ENCODE measurements at regions not wholly inside any gene's neighbourhood (a gene's known extent, or its start where the extent isn't known, plus 50 kb on each side); places are given as distances from the start of the nearest gene placed in this dataset.

DNA sequence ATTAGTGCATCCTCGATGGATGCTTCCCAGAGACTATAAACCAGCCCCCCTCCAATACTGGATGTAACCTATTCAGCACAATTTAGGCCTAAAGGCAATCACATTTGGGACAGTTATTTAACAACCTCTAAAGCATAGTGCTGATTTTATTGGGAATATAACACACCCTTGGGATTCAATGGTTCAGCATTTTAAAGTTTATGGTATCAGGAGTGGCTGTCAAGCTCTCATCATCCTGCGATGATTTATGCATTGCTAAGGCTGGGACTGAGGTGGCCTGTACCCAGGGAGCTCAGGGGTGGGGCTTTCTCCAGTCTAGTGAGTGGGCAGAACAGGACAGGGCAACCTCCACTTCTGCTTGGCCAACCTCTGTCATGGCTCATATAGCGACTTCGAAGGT is 464.9 kb downstream of the INHBA start:
- no peak for DNase-seq (ENCODE audit: low read depth in 2 of 2)

DNA sequence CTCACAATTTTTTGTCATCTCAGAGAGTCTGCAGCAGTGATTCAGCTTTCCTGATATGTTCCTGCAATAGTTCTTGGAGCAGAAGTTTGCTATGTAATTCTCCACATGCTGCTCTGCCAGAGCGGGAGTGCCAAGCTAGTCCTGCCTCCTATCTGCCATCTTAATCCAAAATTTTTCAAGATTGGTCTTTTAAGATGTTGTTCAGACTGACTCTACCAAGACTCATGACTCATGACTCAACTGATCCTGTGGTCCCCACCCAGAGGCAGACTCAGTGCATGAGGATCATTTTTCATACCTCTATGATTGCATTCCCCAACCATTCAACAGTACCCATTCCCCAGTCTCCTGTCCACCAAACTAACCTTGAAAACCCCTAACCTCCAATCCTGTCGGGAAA is 470.8 kb downstream of the INHBA start:
- no peak for DNase-seq (ENCODE audit: low read depth in 2 of 2)

DNA sequence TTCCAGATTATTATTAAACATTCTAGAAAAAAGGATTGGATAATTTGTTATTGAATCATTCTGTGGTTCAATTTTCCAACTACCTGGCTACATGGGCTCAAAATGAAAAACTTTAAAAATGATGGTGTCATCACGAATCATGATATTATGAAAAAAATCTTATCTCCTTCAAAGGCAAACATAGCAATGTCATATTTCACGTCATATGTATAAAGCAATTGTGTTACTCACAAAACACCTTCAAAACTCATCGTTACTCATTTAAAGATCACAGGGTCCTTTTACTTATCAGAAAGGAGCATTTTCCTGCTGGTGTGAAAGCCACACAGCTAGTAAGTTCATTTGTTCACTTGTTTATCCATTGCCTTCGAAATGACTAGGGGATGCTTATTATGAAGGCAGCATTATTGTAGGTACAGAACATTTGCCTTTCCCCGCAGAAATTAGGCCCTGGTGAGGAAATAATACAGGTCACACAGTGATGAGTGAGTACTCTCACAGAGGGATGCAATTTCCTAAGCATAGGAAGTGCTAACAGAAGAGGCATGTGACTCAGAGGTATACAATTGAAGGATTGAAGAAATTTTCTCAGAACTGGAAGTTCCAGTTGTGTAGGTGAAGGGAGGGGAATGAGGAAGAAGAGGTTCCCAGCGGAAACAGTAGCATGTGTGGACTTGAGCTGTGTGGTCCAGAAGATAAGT is 478.7 kb downstream of the INHBA start:
- DNase-seq (ENCODE audit: low read depth in 2 of 2): no peak

DNA sequence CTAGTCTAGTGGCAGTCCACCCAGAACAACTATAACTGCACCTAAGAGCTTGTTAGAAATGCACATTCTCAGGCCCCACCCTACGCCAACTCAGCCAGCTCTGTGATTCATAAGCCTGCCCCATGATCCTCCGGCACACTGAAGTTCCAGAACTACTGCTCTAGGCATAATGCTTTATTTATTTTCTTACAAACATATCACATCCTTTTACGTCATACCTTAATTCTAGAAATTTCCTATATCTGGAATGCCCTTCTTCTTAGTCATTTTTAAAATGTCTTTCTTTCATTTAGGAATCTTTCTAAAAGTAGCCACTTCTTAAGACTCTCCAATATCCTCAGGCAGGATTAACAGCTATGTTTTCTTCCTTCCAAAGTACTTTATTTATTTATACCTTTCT is 480.1 kb downstream of the INHBA start:
- DNase-seq (ENCODE audit: low read depth in 2 of 2): no peak

- no peak for DNase-seq (ENCODE audit: low read depth in 2 of 2)
Measured at GRCh38 chr7:41220266-41220665, 482.6 kb downstream of the INHBA start.

GRCh38 chr7:41219276-41219675 is 483.6 kb downstream of the INHBA start:
- DNase-seq (ENCODE audit: low read depth in 2 of 2): no peak

GRCh38 chr7:41217306-41217705 is 485.6 kb downstream of the INHBA start:
- DNase-seq (ENCODE audit: low read depth in 2 of 2): no peak

- DNase-seq (ENCODE audit: low read depth in 2 of 2): no peak
Measured at GRCh38 chr7:41207141-41207540, 495.7 kb downstream of the INHBA start.

DNA sequence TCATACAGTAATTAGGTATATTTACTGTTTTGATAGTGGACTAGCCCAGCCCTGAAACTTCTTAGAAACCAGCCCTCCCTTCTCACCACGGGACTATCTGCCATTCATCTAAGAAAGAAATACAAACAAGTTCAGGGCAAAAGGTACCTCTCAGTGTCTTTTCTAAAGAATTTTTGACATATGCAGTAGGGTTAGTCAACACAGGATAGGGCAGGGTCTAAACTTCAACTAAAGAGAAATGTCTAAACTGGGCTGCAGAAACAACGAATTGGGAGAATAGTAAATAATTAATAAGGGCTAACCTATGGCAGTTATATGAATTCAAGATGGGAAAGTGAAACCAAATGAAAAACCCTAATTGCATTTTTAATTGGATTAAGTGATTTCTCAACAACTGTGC is 496.6 kb downstream of the INHBA start:
- DNase-seq (ENCODE audit: low read depth in 2 of 2): no peak

DNA sequence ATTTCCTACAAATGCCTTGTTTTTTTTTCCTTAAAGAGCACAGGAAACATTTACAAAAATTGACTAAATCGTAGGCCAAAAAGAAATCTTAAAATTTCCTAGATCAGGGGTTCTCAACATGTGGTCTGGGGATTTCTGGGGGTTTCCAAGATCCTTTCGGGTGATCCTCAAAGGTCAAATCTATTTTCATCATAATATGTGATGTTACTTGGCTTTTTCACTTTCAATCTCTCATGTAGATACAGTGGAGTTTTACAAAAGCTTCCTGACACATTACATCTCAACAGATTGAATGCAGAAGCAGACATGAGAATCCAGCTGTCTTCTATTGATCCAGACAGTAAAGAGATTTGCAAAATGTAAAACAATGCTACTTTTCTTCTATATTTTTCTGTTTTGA is 497.3 kb downstream of the INHBA start:
- DNase-seq (ENCODE audit: low read depth in 2 of 2): no peak

DNA sequence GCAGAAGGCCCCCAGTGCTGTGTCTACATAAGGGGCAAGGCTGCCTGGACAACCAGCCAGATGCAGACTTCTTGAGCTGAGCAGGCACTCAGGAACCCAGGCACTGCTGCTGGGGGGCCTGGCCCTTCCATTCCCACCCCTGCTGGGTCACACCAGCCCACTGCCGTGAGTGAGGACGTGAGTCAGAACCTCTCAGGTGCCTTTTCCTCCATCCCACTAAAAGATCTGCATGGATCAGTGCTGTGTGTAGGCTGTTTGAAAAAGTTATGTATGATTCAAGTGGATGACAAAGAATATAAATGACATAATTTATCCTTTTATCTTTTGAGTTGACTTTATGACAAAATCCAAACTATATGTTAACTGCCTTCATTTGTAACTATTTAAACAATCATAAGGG is 499.3 kb downstream of the INHBA start:
- DNase-seq (ENCODE audit: low read depth in 2 of 2): no peak

DNA sequence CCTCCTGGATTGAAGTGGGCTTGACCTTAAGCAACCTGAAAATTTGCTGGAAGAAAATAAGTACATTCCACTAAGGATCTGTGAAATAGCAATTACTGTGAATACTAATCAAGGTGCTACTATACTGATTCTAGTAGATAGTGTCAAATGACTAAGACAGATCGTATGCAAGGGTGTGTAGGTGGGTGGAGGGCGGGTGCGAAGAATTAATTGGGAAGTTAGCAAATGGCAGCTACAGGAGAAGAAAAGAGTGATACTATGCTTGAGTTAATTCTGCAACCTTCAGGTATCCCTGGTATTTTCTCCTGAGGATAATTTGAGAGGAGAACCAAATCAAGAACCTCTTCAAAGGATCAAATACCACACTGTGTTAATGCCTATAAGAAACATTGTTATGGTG is 501.9 kb downstream of the INHBA start:
- no peak for DNase-seq (ENCODE audit: low read depth in 2 of 2)

DNA sequence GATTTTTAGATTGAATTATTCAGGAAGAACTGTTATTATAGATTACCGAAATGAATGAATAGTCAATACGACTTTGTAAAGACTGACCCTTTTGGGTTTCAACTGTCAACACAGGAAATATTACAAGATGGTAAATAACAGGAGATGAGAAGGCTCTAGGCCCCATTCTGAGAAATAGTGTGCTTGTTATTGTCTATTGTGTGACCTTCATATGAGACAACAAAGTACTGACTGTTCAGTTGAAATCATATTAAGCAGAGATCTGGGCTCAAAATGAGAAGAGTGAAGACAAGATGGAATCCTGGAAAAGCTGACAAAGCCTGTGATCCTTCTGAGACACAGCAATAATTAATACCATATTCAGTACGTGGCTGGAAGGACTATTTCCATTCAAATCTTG is 503.8 kb downstream of the INHBA start:
- no peak for DNase-seq (ENCODE audit: low read depth in 2 of 2)

DNA sequence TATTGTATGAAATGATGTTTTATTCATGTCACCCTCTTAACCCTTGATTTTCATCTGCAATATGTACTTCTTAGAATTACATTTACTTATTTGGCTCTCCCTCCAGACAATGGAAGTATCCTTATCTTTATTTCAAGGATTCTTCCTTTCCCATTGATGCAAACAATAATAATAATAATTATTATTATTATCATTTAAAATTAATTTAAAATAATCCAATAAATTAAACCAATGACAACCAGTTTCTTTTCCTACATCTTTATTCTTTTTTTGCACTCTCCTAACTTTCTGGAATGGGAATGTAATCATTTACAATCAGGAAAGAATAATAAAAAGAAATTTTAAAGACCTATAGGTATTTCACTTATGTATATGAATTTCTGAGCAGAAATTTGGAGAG is 504.4 kb downstream of the INHBA start:
- DNase-seq (ENCODE audit: low read depth in 2 of 2): no peak

DNA sequence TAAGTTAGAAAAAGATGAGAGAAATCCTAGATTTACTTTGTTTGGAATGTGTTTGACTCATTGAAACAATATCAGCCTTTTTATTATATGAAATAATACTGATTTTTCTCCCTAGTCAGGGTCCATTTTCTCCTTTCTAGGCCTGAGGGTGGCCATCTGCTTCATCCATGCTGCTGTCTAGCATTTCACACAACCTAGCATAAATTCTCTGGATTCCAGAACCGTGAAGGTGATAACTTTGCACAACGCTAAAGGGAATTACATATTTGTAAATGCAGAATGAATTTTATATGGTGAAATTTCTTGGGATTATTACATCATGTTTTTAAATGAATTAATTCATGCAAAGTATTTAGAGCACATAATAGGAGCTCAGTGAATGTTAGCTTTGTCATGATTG is 505.1 kb downstream of the INHBA start:
- DNase-seq (ENCODE audit: low read depth in 2 of 2): no peak

DNA sequence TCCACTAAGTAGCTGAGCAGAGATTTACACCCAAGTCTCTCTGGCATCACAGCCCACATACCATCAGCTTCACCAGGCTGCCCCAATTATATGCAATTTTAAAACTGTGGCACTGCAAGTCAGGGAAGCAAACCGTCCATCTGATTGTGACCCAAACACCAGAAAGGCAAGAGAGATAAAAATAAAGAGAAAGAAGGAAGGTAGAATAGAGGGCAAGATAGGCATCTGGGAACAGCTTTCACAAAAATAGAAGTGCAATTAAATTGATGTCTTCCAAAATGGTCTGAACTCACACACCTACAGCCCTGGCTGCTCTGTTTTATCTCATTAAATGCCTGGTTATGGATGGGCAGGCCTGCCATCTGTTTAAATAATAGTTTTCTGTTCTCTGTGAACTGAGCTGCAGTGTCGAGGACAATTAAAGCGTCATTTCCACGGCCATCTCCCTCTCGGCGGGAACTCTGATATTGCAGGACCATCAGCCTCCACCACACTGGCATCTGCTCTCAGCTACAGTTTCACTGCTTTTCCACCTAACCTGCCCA is 509.1 kb downstream of the INHBA start:
- no peak for DNase-seq (ENCODE audit: low read depth in 2 of 2)

- DNase-seq (ENCODE audit: low read depth in 2 of 2): no peak
Measured at GRCh38 chr7:41190581-41190980, 512.3 kb downstream of the INHBA start.

DNA sequence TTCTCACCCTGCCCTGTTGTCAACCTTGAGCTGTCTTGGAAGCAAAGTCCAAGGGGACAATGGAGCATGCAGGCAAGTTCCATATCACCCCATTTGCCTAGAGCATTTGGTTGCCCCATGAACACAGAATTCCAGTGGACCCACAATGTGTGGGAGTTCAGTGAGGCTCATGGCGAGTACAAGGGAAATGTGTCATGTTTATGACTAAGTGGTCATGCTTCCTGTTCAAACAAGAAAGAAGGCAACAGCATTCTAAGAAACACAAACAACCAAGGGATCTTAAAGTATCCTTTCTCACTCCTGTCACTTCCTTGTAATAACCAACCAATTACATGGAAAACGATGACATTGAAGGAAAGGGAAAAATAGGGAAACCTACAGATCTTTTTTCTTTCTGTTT is 513.0 kb downstream of the INHBA start:
- DNase-seq (ENCODE audit: low read depth in 2 of 2): no peak

GRCh38 chr7:41188163-41189130 is 514.4 kb downstream of the INHBA start:
- DNase-seq (ENCODE audit: low read depth in 2 of 2): no peak

GRCh38 chr7:41187322-41187721 is 515.6 kb downstream of the INHBA start:
- DNase-seq (ENCODE audit: low read depth in 2 of 2): no peak

DNA sequence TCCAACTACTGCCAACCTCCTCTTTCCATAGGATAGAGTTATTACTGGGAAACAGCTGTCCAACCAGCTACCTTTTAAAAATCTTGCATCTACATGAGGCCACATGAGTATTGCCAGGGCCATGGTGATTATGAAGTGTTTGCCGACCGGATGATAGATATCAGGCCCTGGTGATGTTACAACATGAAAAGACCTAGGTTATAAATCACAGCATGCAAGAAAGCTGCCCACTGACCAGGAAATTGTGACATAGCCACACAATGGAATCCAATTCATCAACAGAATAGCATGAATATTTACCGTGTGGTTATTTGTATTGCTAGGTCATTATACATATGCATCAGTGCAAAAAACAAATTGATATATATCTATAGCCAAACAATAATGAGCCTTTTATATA is 517.0 kb downstream of the INHBA start:
- no peak for DNase-seq (ENCODE audit: low read depth in 2 of 2)

GRCh38 chr7:41183741-41184140 is 519.1 kb downstream of the INHBA start:
- no peak for DNase-seq (ENCODE audit: low read depth in 2 of 2)

DNA sequence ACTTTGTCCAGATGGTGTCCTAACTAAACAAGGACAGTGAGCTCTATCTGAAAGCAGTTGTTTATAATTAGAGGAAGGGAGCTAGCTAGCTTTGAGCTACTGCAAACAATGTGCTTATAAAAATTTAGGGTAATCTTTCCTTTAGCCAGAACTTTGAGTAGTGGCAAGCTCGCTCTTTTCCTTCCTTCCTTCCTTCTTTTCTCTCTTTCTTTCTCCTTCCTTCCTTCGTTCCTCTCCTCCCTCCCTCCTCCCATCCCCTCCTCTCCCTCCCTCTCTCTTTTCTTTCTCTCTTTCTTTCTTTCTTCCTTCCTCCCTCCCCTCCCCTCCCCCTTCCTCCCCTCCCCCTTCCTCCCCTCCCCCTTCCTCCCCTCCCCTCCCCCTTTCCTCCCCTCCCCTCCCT is 520.1 kb downstream of the INHBA start:
- no peak for DNase-seq (ENCODE audit: low read depth in 2 of 2)
